ENCODE measurements at regions not wholly inside any gene's neighbourhood (a gene's known extent, or its start where the extent isn't known, plus 50 kb on each side); places are given as distances from the start of the nearest gene placed in this dataset.
"Not testable (repeated sequence)": the region's sequence is repeated elsewhere in the genome, so short reads cannot be mapped to it uniquely, and the experiment has no call there.

DNA sequence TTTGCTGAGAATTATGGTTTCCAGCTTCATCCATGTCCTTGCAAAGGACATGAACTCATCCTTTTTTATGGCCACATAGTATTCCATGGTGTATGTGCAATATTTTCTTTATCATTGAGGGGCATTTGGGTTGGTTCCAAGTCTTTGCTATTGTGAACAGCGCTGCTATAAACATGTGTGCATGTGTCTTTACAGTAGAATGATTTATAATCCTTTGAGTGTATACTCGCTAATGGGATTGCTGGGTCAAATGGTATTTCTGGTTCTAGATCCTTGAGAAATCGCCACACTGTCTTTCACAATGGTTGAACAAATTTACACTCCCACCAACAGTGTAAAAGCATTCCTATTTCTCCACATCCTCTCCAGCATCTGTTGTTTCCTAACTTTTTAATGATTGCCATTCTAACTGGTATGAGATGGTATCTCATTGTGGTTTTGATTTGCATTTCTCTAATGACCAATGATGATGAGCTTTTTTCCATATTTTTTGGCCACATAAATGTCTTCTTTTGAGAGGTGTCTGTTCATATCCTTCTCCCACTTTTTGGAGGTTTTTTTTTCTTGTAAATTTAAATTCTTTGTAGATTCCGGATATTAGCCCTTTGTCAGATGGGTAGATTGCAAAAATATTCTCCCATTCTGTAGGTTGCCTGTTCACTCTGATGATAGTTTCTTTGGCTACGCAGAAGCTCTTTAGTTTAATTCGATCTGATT lies 180.1 kb downstream of the PLPPR4 start:
- DNase-seq (ENCODE audit: low read depth, low spot score), result not testable (repeated sequence)

- no peak for DNase-seq (ENCODE audit: low read depth, low spot score)
Measured at GRCh38 chr1:99445071-99445470, 180.8 kb downstream of the PLPPR4 start.

DNA sequence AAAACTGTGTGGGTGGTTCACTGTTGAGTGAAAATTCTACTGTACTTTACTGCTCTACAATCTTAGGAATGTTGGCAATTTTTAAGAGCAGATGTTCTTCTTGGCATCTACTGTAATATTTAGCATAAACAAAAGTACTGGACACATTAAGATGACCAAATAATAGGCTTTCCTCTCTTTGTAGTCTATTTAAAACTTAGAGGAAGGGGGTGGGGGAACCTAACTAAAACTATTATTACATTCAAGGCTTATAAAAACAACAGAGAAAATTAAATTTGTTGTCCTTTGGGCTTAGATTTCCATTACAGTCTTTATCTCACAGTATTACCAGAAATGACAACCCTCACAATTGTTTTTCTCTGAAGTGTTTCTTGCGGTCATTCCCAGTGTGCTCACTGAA lies 181.2 kb downstream of the PLPPR4 start:
- DNase-seq (ENCODE audit: low read depth, low spot score), result no peak

DNA sequence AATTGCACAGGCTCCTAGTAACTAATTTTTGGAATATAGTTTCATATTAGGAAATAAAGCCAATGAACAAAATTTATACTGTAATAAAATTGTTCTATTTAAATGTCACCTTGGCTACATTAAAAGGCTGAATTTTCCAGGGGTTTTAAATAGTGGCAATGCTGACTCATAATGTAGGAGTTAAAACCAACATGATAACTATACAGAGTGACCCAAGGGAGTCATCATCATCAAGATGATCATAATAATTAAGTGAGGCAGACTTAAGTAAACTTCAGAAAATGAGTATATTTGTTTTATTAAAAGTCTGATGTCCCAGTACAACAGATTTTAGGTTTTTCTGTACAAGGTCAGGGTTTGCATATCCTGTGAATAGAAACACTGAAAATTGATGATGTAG lies 183.4 kb downstream of the PLPPR4 start:
- DNase-seq (ENCODE audit: low read depth, low spot score), result no peak

GRCh38 chr1:99455760-99456159 lies 190.2 kb upstream of the PALMD start:
- no peak for DNase-seq (ENCODE audit: low read depth, low spot score)

- DNase-seq (ENCODE audit: low read depth, low spot score), result peak; percentile 39
Measured at GRCh38 chr1:99456536-99456935, 189.4 kb upstream of the PALMD start.

DNA sequence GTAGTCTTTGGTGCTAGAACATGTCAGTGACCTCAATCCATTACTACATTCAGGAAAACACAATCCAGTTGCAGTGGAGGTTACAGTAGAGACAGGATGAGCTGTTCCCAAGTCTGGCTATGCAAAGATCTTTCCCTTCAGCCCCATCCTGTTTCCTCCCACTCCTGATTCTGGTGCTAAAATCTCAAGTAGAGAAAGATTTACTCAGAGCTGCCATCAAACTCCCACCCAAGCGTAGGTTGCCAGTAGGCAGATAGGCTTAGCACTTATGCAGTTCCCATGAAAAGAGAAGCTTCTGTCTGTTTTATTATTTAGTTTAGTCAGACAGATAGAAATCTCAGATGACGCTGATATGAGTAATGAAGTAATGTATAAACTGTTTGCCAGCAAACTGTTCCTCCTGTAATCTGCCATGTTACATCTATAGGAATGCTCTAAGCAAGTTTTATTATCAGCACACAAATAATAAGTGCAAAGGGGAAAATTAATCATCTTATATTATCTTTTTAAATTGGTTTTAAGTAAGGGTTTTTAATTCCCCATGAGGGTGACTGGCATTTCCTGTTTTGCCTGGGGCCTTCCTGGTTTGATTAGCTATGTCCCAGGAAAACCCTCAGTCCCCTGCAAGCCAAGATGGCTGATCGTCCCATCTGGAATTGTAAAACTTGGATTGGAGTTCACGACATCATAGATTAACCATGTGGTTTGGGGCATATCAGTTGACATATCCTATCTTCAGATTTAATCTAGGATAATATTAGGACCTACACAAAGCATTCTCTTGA lies 188.3 kb upstream of the PALMD start:
- DNase-seq (ENCODE audit: low read depth, low spot score), result no peak

DNA sequence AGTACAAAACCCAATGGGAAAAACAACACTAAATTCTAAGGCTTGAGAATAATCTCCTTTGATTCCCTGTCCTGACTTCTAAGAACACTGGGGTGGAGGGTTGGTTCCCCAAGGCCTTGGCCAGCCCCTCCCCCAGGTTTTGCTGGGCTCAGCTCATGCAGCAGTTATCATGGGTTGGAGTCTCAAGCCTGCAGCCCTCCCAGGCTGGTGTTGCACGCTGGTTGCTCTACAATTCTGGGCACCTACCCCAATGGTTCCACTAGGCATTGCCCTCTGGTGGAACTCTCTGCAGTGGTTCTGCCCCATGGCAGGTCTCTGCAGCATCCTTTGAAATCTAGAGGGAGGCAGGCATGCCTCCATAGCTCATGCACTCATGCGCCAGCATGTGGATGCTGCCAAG lies 184.4 kb upstream of the PALMD start:
- no peak for DNase-seq (ENCODE audit: low read depth, low spot score)

DNA sequence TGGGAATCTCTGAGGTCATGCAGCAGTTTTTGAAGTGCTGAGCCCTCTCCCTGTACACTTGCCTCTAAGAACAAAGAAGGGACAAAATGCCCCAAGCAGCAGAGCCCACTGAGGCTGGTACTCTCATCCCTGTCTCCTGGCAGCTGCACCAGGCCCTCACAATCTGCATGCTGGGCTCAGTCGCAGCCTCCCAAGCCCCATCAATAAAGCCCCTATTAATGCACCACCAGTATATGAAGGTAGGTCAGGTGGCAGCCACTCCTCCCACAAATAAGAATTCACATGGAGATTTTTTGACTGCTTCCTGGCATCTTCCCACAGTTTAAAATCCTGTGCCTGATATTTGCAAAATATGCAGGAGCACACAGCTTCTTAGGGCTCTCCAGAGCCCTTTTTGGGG lies 181.2 kb upstream of the PALMD start:
- no peak for DNase-seq (ENCODE audit: low read depth, low spot score)

GRCh38 chr1:99465176-99465900 lies 180.6 kb upstream of the PALMD start:
- DNase-seq (ENCODE audit: low read depth, low spot score), result peak; percentile 47

GRCh38 chr1:99467645-99468044 lies 178.3 kb upstream of the PALMD start:
- no peak for DNase-seq (ENCODE audit: low read depth, low spot score)

DNA sequence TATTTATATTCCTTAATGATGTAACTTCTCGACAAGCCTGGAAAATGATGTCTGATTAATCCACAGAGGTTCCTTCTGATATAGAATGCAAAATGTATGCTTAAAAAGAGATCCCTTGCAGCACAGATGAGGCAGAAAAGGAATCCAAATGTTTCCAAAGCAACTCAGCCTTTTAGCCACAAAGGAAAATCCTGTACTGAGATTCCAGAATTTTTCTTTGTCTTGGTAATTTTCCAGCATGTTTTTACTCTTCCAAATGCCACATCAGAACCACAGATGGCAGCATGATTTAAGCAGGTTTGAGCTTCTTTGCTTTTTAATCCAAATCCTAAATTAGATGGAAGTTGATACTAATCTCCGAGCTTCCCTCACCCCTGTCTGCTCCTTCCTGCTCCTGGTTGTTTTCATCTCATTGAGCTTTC lies 176.4 kb upstream of the PALMD start:
- peak; percentile 80 for DNase-seq (ENCODE audit: low read depth, low spot score)

- no peak for DNase-seq (ENCODE audit: low read depth, low spot score)
Measured at GRCh38 chr1:99472893-99473292, 173.0 kb upstream of the PALMD start.

GRCh38 chr1:99474350-99474893 lies 171.5 kb upstream of the PALMD start:
- no peak for DNase-seq (ENCODE audit: low read depth, low spot score)

GRCh38 chr1:99476058-99476457 lies 169.9 kb upstream of the PALMD start:
- no peak for DNase-seq (ENCODE audit: low read depth, low spot score)

GRCh38 chr1:99481391-99481996 lies 164.4 kb upstream of the PALMD start:
- peak; percentile 78 for DNase-seq (ENCODE audit: low read depth, low spot score)

- DNase-seq (ENCODE audit: low read depth, low spot score), result no peak
Measured at GRCh38 chr1:99482286-99482685, 163.6 kb upstream of the PALMD start.

DNA sequence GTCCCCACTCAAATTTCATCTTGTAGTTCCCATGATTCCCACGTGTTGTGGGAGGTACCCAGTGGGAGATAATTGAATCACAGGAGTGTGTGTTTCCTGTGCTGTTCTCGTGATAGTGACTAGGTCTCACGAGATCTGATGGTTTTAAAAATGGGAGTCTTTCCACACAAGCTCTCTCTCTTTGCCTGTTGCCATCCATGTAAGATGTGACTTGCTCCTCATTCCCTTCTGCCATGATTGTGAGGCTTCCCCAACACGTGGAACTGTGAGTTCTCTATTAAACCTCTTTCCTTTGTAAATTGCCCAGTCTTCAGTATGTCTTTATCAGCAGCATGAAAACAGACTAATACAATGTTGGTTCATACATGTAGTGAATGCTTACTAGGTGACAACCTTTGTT lies 163.2 kb upstream of the PALMD start:
- no peak for DNase-seq (ENCODE audit: low read depth, low spot score)

DNA sequence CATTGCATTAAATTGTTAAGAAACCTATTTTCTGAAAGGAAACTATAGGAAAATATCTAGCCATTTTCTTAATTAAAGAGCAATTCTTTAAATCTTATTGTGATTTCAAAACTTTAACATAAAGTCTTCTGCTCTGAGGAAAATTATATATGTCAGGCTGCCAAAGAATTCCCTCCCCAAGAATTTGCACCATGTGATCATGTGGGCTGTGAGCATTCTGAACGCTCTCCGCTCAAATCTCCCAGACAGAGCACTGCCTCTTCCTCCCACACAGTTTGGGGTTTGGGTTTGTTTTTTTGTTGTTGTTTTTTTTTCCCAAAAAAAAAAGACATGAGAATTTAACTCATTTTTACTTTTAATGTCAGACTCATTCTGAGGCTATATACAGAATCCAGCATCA lies 155.9 kb upstream of the PALMD start:
- DNase-seq (ENCODE audit: low read depth, low spot score), result peak; percentile 36

DNA sequence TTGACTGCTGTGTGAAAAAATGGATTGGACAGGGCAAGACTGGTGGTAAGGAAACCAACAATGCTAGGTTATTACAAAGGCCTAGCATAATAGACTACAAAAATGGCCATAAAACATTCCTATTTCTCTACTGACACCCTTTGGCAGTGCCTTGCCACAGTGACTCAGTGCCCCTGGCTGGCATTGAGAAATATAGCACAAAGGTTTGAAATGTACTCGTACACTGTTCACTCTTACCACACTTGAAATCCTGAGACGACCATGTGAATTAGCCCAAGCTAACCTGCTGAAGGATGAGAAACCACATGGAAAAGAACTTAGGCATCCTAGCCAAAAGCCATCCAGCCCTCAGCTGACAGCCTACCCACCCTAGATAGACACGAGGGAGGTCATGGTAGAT lies 149.8 kb upstream of the PALMD start:
- peak; percentile 20 for DNase-seq (ENCODE audit: low read depth, low spot score)

DNA sequence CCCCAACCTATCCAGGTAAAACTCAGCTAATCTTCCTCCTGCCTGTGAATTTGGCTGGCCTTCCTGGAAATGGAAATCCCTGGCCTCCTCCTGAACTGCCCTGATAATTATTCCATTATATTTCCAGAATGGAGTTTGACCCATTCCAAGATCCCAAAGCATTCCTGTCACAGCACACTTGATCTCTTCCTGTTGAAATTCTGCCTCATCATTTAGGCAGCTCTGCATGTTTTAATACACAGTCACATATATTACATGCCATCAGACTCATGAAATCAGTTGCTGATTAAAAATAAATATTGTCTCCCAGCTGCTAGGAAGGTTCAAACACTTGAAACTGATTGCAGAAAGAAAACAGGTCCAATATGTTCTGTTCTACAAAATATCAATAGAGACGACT lies 148.2 kb upstream of the PALMD start:
- DNase-seq (ENCODE audit: low read depth, low spot score), result no peak

DNA sequence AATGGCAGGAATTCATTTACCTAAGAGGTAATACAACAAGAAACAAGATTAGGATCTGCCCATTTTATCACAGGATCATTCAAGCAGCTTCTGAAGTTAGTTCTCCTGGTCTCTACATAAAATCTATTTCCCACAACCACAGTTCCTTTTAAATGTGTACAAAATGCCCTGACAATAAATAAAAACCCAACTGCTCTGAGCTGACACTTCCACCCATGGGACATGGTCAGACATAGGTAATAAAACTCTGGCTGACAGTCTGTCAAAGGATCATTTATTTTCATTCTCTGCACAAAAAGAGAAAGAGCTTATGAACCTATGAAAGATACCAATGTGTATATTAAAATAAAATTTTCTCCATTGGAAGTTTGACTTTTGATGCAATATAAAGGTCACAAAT lies 145.4 kb upstream of the PALMD start:
- no peak for DNase-seq (ENCODE audit: low read depth, low spot score)
